T-cell (primary cell): ENCODE measurements at regions not wholly inside any gene's neighbourhood (a gene's known extent, or its start where the extent isn't known, plus 50 kb on each side); places are given as distances from the start of the nearest gene placed in this dataset.

Source experiments
- ATAC-seq, 4 experiments: fragments of 200-7000 bp in 3 of 4; fragments of 150-1000 bp in 1 of 4; cut with Tn5 transposase; replicated peaks in 1 of 4; 1 replicate in 3 of 4; 2 replicates in 1 of 4; pipeline ENCODE4 v1.10.0; 2021; ENCODE audit warnings: moderate library complexity in 3 of 4, mild to moderate bottlenecking in 2 of 4, moderate number of reproducible peaks in 1 of 4
- CTCF ChIA-PET, 2 donors: fragments of 300-600 bp; sonication (Branson Sonifier 250); formaldehyde crosslinking; loops; one replicate each; lab custom pipeline; 2022; ENCODE audit warnings: antibody characterized with exemption in 2 of 2; lab: Charles Lee
- POLR2A ChIA-PET, 2 donors: fragments of 300-600 bp; sonication (Branson Sonifier 250); formaldehyde crosslinking; loops; one replicate each; lab custom pipeline; 2022; ENCODE audit warnings: antibody characterized with exemption in 2 of 2; lab: Charles Lee
- DNase-seq, 35 experiments: peaks; one replicate each; pipeline versions ENCODE4 v3.0.0 to v3.0.0-alpha.2; 2013 to 2023
- H3K27ac ChIP-seq: one replicate; pipeline ENCODE4 v1.5.1; 2013; ENCODE audit warnings: low read length
- H3K27me3 ChIP-seq, 2 experiments: replicated peaks in 1 of 2; 1 replicate in 1 of 2; 2 replicates in 1 of 2; pipeline versions ENCODE4 v1.6.1 to v1.7.0; 2013; ENCODE audit warnings: low read length in 1 of 2, mixed read lengths in 1 of 2; ENCODE audit not compliant: control insufficient read depth in 2 of 2, insufficient read depth in 2 of 2; ENCODE audit errors: extremely low read depth in 1 of 2
- H3K36me3 ChIP-seq, 2 donors: 1 replicate in 1 of 2; 2 replicates in 1 of 2; pipeline versions ENCODE4 v1.6.1 to v1.7.0; 2013; ENCODE audit warnings: low read length in 1 of 2; ENCODE audit not compliant: control insufficient read depth in 2 of 2, insufficient read depth in 1 of 2; ENCODE audit errors: extremely low read depth in 1 of 2
- H3K4me1 ChIP-seq, 2 experiments: 1 replicate in 1 of 2; 2 replicates in 1 of 2; pipeline versions ENCODE4 v1.6.1 to v1.7.0; 2013; ENCODE audit warnings: low read length in 2 of 2, mixed read lengths in 1 of 2; ENCODE audit not compliant: insufficient read depth in 2 of 2, control insufficient read depth in 1 of 2; ENCODE audit errors: extremely low read depth in 1 of 2
- H3K4me3 ChIP-seq, 2 donors: 1 replicate in 1 of 2; 2 replicates in 1 of 2; pipeline versions ENCODE4 v1.5.1 to v1.7.0; 2013; ENCODE audit warnings: mild to moderate bottlenecking in 2 of 2, low read length in 1 of 2, moderate library complexity in 1 of 2; ENCODE audit not compliant: control insufficient read depth in 1 of 2; ENCODE audit errors: extremely low read depth in 1 of 2
- H3K9me3 ChIP-seq: 2 replicates; pipeline ENCODE4 v1.7.0; 2013
- H3K27ac Mint-ChIP-seq, 2 donors: one replicate each; pipeline ENCODE4 v1.8.0; 2020 to 2021; ENCODE audit warnings: mild to moderate bottlenecking in 2 of 2, mixed read lengths in 2 of 2
- H3K27me3 Mint-ChIP-seq, 2 donors: one replicate each; pipeline ENCODE4 v1.8.0; 2021 to 2022; ENCODE audit warnings: mixed read lengths in 2 of 2
- H3K36me3 Mint-ChIP-seq: one replicate; pipeline ENCODE4 v1.8.0; 2021; ENCODE audit warnings: mixed read lengths
- H3K4me1 Mint-ChIP-seq, 3 donors: one replicate each; pipeline ENCODE4 v1.8.0; 2020 to 2022; ENCODE audit warnings: mixed read lengths in 3 of 3, mild to moderate bottlenecking in 1 of 3
- H3K4me3 Mint-ChIP-seq, 3 donors: one replicate each; pipeline ENCODE4 v1.8.0; 2020 to 2022; ENCODE audit warnings: mild to moderate bottlenecking in 3 of 3, mixed read lengths in 3 of 3, moderate library complexity in 3 of 3
- H3K9me3 Mint-ChIP-seq, 3 donors: one replicate each; pipeline ENCODE4 v1.8.0; 2020 to 2022; ENCODE audit warnings: mixed read lengths in 3 of 3
- WGBS: methylation state at CpG from one replicate; pipeline ENCODE4 v1.1.5; 2013; ENCODE audit warnings: missing lambda C conversion rate; ENCODE audit not compliant: insufficient coverage; 5-methylcytosine and 5-hydroxymethylcytosine counted together

- H3K9me3 Mint-ChIP-seq = no peaks in the 10 kb centered on the region
- Histone ChIP-seq H3K4me3 (no peak overlapping the region), H3K4me1 (no peaks in the 10 kb centered on the region), H3K9me3 (no peaks in the 10 kb centered on the region), H3K36me3 (no peaks in the 10 kb centered on the region), H3K27me3 (peaks cover 0 to 7% of the 10 kb centered on the region in 2 experiments), H3K27ac (no peak overlapping the region)
- no peak overlapping the region for H3K27ac Mint-ChIP-seq
- WGBS = 94% methylated on average over 4 of the region's 6 CpGs
- ATAC-seq (no peak), DNase-seq (no peak)
- ChIA-PET POLR2A (no interaction called here), CTCF (no interaction called here)
- no peaks in the 10 kb centered on the region for H3K4me1 Mint-ChIP-seq
- H3K4me3 Mint-ChIP-seq = no peak overlapping the region
- H3K36me3 Mint-ChIP-seq = no peaks in the 10 kb centered on the region
- H3K27me3 Mint-ChIP-seq = peaks cover 6% of the 10 kb centered on the region in 2 donors
Observed at GRCh38 chr3:72606005-72606800, 242.0 kb downstream of the SHQ1 start.

GRCh38 chr3:72604328-72604727, 243.9 kb downstream of the SHQ1 start:
- no peak for DNase-seq
- POLR2A ChIA-PET = no interaction called here
- 60% methylated on average over 2 of the region's 3 CpGs for WGBS

DNA sequence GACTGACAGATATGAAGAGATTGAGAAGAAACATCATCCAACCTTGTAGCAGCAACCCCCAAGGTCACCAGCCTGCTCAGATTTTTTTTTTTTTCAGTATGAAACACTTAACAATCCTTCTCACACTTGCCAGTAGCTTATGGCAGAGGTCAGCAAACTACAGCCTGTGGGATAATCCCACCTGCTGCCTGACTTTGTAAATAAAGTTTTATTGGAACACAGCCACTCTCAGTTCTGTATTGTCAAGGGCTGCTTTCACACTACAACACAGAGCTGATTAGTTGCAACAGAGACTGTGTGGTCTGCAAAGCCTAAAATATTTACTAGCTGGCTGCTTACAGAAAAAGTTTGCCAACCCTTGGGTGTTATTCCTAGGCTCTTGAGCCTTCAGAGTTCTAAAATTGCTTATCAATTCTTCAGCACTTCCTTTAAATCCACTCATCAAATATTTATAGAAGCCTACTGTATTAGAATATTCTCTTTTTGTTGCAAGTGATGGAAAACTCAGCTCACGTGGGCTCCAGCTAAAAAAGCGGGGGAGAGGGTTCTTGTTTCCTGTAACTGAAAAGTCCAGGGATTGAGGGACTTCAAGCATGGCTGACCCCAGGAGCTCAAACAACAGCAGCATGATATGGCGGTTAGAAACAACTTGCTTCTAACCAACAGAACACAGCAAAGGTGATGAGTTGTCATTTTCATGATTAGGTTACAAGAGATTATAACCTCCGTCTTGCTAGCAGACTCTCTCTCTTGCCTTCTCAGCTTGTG, 246.1 kb downstream of the SHQ1 start:
- Histone ChIP-seq H3K27ac (no peak overlapping the region), H3K27me3 (peaks cover 0 to 14% of the 10 kb centered on the region in 2 experiments), H3K36me3 (no peaks in the 10 kb centered on the region), H3K4me1 (no peaks in the 10 kb centered on the region), H3K9me3 (no peaks in the 10 kb centered on the region), H3K4me3 (no peak overlapping the region)
- DNase-seq (no peak), ATAC-seq (no peak)
- H3K36me3 Mint-ChIP-seq = no peaks in the 10 kb centered on the region
- H3K9me3 Mint-ChIP-seq = no peaks in the 10 kb centered on the region
- ChIA-PET POLR2A (no interaction called here), CTCF (no interaction called here)
- no peak overlapping the region for H3K4me3 Mint-ChIP-seq
- 100% methylated on average over 1 of the region's 4 CpGs for WGBS
- H3K4me1 Mint-ChIP-seq = no peaks in the 10 kb centered on the region
- peaks cover 6% of the 10 kb centered on the region in 2 donors for H3K27me3 Mint-ChIP-seq
- H3K27ac Mint-ChIP-seq = no peak overlapping the region

More at GRCh38 chr3:72604328-72604727, 243.9 kb downstream of the SHQ1 start:
- Histone ChIP-seq H3K36me3 (no peaks in the 10 kb centered on the region), H3K4me1 (no peaks in the 10 kb centered on the region), H3K9me3 (no peaks in the 10 kb centered on the region), H3K27ac (no peak overlapping the region), H3K4me3 (no peak overlapping the region), H3K27me3 (peaks cover 0 to 12% of the 10 kb centered on the region in 2 experiments)
- CTCF ChIA-PET = no interaction called here
- Mint-ChIP-seq H3K27ac (no peak overlapping the region), H3K36me3 (no peaks in the 10 kb centered on the region), H3K4me1 (no peaks in the 10 kb centered on the region), H3K27me3 (peaks cover 6% of the 10 kb centered on the region in 2 donors), H3K9me3 (no peaks in the 10 kb centered on the region), H3K4me3 (no peak overlapping the region)
- no peak for ATAC-seq

- Histone ChIP-seq H3K9me3 (no peaks in the 10 kb centered on the region), H3K36me3 (no peaks in the 10 kb centered on the region), H3K4me1 (no peaks in the 10 kb centered on the region), H3K27ac (no peak overlapping the region), H3K4me3 (no peak overlapping the region), H3K27me3 (peaks cover 0 to 14% of the 10 kb centered on the region in 2 experiments)
- Mint-ChIP-seq H3K36me3 (no peaks in the 10 kb centered on the region), H3K4me1 (no peaks in the 10 kb centered on the region), H3K4me3 (no peak overlapping the region), H3K9me3 (no peaks in the 10 kb centered on the region), H3K27me3 (peaks cover 6% of the 10 kb centered on the region in 2 donors), H3K27ac (no peak overlapping the region)
- 85% methylated on average over 3 of the region's 5 CpGs for WGBS
- DNase-seq (no peak), ATAC-seq (no peak)
- POLR2A ChIA-PET = no interaction called here
- CTCF ChIA-PET = no interaction called here
Observed at GRCh38 chr3:72601060-72601459, 247.2 kb downstream of the SHQ1 start.

DNA sequence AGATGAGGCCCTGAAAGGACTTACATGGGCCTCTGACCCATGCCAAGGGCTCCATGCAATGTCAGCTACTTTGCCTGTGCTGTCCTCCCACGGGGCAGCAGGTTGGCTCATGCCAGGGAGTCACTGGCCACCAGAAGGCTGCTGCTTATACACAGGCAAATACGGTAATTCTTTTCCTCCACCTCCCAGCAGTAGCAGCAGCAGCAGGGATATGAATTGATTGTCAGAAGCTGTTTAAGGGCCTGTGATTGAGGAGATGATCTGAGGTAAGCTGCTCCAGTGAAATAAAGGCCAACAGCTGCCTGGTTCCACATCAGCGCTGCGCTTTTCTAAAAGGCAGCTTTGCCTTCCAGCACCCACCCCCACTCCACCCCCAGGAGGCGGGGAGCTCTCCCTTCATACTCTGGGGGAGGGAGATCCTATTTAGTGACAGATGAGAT, 250.5 kb downstream of the SHQ1 start:
- CTCF ChIA-PET = interaction anchor here in 1 of 2 donors (0.6 kb wide), 1 partner anchor 488 kb away, joined by 3 read pairs; no protein-coding TSS in a partner anchor
- no peaks in the 10 kb centered on the region for H3K36me3 ChIP-seq

GRCh38 chr3:72597043-72597442, 251.2 kb downstream of the SHQ1 start:
- no peaks in the 10 kb centered on the region for H3K9me3 Mint-ChIP-seq
- no peaks in the 10 kb centered on the region for H3K36me3 Mint-ChIP-seq
- H3K4me3 ChIP-seq = no peak overlapping the region
- H3K27me3 Mint-ChIP-seq = no peaks in the 10 kb centered on the region
- H3K4me3 Mint-ChIP-seq = no peak overlapping the region
- no peaks in the 10 kb centered on the region for H3K9me3 ChIP-seq
- H3K27ac ChIP-seq = no peak overlapping the region
- no peak for DNase-seq
- H3K27me3 ChIP-seq = peaks cover 0 to 7% of the 10 kb centered on the region in 2 experiments
- no peaks in the 10 kb centered on the region for H3K36me3 ChIP-seq
- ChIA-PET CTCF (no interaction called here), POLR2A (no interaction called here)
- no peak overlapping the region for H3K27ac Mint-ChIP-seq
- peaks cover 0 to 7% (median 0%) of the 10 kb centered on the region in 3 donors for H3K4me1 Mint-ChIP-seq
- no peaks in the 10 kb centered on the region for H3K4me1 ChIP-seq
- ATAC-seq = no peak

More for the DNA sequence above, 250.5 kb downstream of the SHQ1 start:
- H3K27me3 Mint-ChIP-seq = no peaks in the 10 kb centered on the region
- Histone ChIP-seq H3K4me1 (no peaks in the 10 kb centered on the region), H3K9me3 (no peaks in the 10 kb centered on the region), H3K27me3 (peaks cover 0 to 7% of the 10 kb centered on the region in 2 experiments), H3K4me3 (no peak overlapping the region), H3K27ac (no peak overlapping the region)
- H3K27ac Mint-ChIP-seq = no peak overlapping the region
- no peaks in the 10 kb centered on the region for H3K9me3 Mint-ChIP-seq
- H3K4me3 Mint-ChIP-seq = no peak overlapping the region
- ATAC-seq = no peak
- H3K4me1 Mint-ChIP-seq = peaks cover 0 to 7% (median 0%) of the 10 kb centered on the region in 3 donors
- POLR2A ChIA-PET = no interaction called here
- H3K36me3 Mint-ChIP-seq = no peaks in the 10 kb centered on the region
- no peak for DNase-seq
- WGBS = 80% methylated on average over 1 of the region's 5 CpGs
